IMR-90 (cell line): ENCODE measurements at regions not wholly inside any gene's neighbourhood (a gene's known extent, or its start where the extent isn't known, plus 50 kb on each side); places are given as distances from the start of the nearest gene placed in this dataset.

ENCODE experiments used
- ATAC-seq: fragments of 200-7000 bp; cut with Tn5 transposase; 2 replicates; pipeline ENCODE4 v1.9.1; 2020; ENCODE audit warnings: low read depth, mild to moderate bottlenecking, moderate library complexity
- BruUV-seq: library from RNA; stranded (reverse); fragments of 400-500 nt; replicated peaks from 2 replicates; lab custom pipeline; 2021; lab: Mats Ljungman, UMichigan
- CTCF ChIA-PET: fragments of 300-600 bp; formaldehyde crosslinking; extraction: SDS; loops from one replicate; lab custom pipeline; 2021; ENCODE audit warnings: antibody characterized with exemption; lab: Yijun Ruan, JAX
- POLR2A ChIA-PET: fragments of 300-600 bp; sonication (Branson Sonifier 250); formaldehyde crosslinking; loops from one replicate; lab custom pipeline; 2022; ENCODE audit warnings: antibody characterized with exemption; ENCODE audit not compliant: unreplicated experiment; lab: Charles Lee
- DNase-seq: peaks from one replicate; pipeline ENCODE4 v3.0.0; 2013
- H2AFZ ChIP-seq: replicated peaks from 2 replicates; pipeline ENCODE3; 2013; ENCODE audit warnings: low read length, mild to moderate bottlenecking; ENCODE audit not compliant: poor library complexity
- H2AK5ac ChIP-seq: 2 replicates; pipeline ENCODE4 v1.6.1; 2013; ENCODE audit warnings: low read depth, low read length, inconsistent platforms
- H2AK9ac ChIP-seq: replicated peaks from 2 replicates; pipeline ENCODE3; 2013; ENCODE audit warnings: mild to moderate bottlenecking, low read depth, low read length, moderate library complexity; ENCODE audit not compliant: poor library complexity
- H2BK120ac ChIP-seq: 2 replicates; pipeline ENCODE4 v1.6.1; 2013; ENCODE audit warnings: low read depth, low read length, inconsistent platforms
- H2BK15ac ChIP-seq: 3 replicates; pipeline ENCODE4 v1.6.1; 2013; ENCODE audit warnings: low read depth, low read length, inconsistent platforms
- H2BK20ac ChIP-seq: 2 replicates; pipeline ENCODE4 v1.6.1; 2013; ENCODE audit warnings: low read depth, mild to moderate bottlenecking, inconsistent platforms, low read length, moderate library complexity
- H2BK5ac ChIP-seq: 2 replicates; pipeline ENCODE4 v1.6.1; 2013; ENCODE audit warnings: mild to moderate bottlenecking, low read depth, low read length, inconsistent platforms; ENCODE audit not compliant: poor library complexity, severe bottlenecking
- H3K14ac ChIP-seq: replicated peaks from 2 replicates; pipeline ENCODE4 v1.6.1; 2013; ENCODE audit warnings: low read depth, low read length, inconsistent platforms
- H3K18ac ChIP-seq: 2 replicates; pipeline ENCODE4 v1.6.1; 2013; ENCODE audit warnings: low read depth, low read length, control low read depth
- H3K23ac ChIP-seq: 2 replicates; pipeline ENCODE4 v1.6.1; 2013; ENCODE audit warnings: low read depth, low read length, inconsistent platforms
- H3K27ac ChIP-seq: 2 replicates; pipeline ENCODE4 v1.5.1; 2013; ENCODE audit warnings: mild to moderate bottlenecking, control low read depth, low read length; ENCODE audit not compliant: insufficient read depth
- H3K27me3 ChIP-seq: 2 replicates; pipeline ENCODE4 v1.6.1; 2013; ENCODE audit warnings: low read length; ENCODE audit not compliant: control insufficient read depth, insufficient read depth
- H3K36me3 ChIP-seq: 2 replicates; pipeline ENCODE4 v1.6.1; 2013; ENCODE audit warnings: low read length, mixed read lengths; ENCODE audit not compliant: control insufficient read depth, insufficient read depth
- H3K4ac ChIP-seq: 2 replicates; pipeline ENCODE4 v1.6.1; 2013; ENCODE audit warnings: low read depth, low read length, inconsistent platforms
- H3K4me1 ChIP-seq: 2 replicates; pipeline ENCODE4 v1.6.1; 2013; ENCODE audit warnings: low read length, mixed read lengths; ENCODE audit not compliant: control insufficient read depth, insufficient read depth
- H3K4me2 ChIP-seq: 2 replicates; pipeline ENCODE4 v1.6.1; 2013; ENCODE audit warnings: low read depth, mild to moderate bottlenecking, control low read depth, low read length, moderate library complexity
- H3K4me3 ChIP-seq: 2 replicates; pipeline ENCODE4 v1.5.1; 2013; ENCODE audit warnings: low read depth, mild to moderate bottlenecking, control low read depth, low read length, moderate library complexity; ENCODE audit not compliant: insufficient read depth
- H3K56ac ChIP-seq: 2 replicates; pipeline ENCODE4 v1.6.1; 2013; ENCODE audit warnings: low read length, inconsistent platforms; ENCODE audit not compliant: insufficient read depth; ENCODE audit errors: extremely low read depth
- H3K79me1 ChIP-seq, 2 experiments: 2 replicates each; pipeline ENCODE4 v1.6.1; 2013; ENCODE audit warnings: low read length in 2 of 2, inconsistent platforms in 1 of 2, low read depth in 1 of 2
- H3K9ac ChIP-seq: 2 replicates; pipeline ENCODE4 v1.6.1; 2013; ENCODE audit warnings: low read depth, low read length, control low read depth
- H3K9me1 ChIP-seq: 2 replicates; pipeline ENCODE4 v1.6.1; 2013; ENCODE audit warnings: low read length, inconsistent platforms; ENCODE audit not compliant: insufficient read depth
- H3K9me3 ChIP-seq: 2 replicates; pipeline ENCODE4 v1.6.1; 2013; ENCODE audit warnings: low read length; ENCODE audit not compliant: control insufficient read depth, insufficient read depth
- H4K20me1 ChIP-seq: 2 replicates; pipeline ENCODE4 v1.6.1; 2013; ENCODE audit warnings: low read length, inconsistent platforms; ENCODE audit not compliant: insufficient read depth
- H4K5ac ChIP-seq: 2 replicates; pipeline ENCODE4 v1.6.1; 2013; ENCODE audit warnings: mild to moderate bottlenecking, low read depth, low read length, control low read depth
- H4K8ac ChIP-seq, 2 experiments: 2 replicates each; pipeline ENCODE4 v1.6.1; 2013; ENCODE audit warnings: low read depth in 2 of 2, low read length in 2 of 2, control low read depth in 1 of 2, inconsistent platforms in 1 of 2
- H4K91ac ChIP-seq: 2 replicates; pipeline ENCODE4 v1.6.1; 2013; ENCODE audit warnings: low read depth, low read length, inconsistent platforms; ENCODE audit not compliant: insufficient read depth
- BHLHE40 ChIP-seq: fragments of 150-350 bp; IDR thresholded peaks from 2 replicates; pipeline ENCODE4 v1.6.1; 2016; ENCODE audit warnings: mild to moderate bottlenecking, low read depth, low read length
- CEBPB ChIP-seq: IDR thresholded peaks from 2 replicates; pipeline ENCODE4 v1.6.1; 2012; ENCODE audit warnings: low read depth, low read length, improper control_type of control experiment
- ELK1 ChIP-seq: fragments of 150-350 bp; IDR thresholded peaks from 2 replicates; pipeline ENCODE4 v1.6.1; 2016; ENCODE audit warnings: low read depth, mild to moderate bottlenecking, low read length, moderate library complexity, borderline replicate concordance
- MAFK ChIP-seq: IDR thresholded peaks from 2 replicates; pipeline ENCODE4 v1.6.1; 2012; ENCODE audit warnings: low read depth, low read length, improper control_type of control experiment
- MXI1 ChIP-seq: IDR thresholded peaks from 2 replicates; pipeline ENCODE4 v1.6.1; 2012; ENCODE audit warnings: low read depth, mild to moderate bottlenecking, low read length, moderate library complexity, borderline replicate concordance
- NFE2L2 ChIP-seq: fragments of 150-350 bp; IDR thresholded peaks from 2 replicates; pipeline ENCODE4 v1.6.1; 2016; ENCODE audit warnings: low read depth, mild to moderate bottlenecking, low read length
- POLR2A ChIP-seq: IDR thresholded peaks from 2 replicates; pipeline ENCODE4 v1.6.1; 2012; ENCODE audit warnings: mild to moderate bottlenecking, low read depth, low read length
- RAD21 ChIP-seq: IDR thresholded peaks from 2 replicates; pipeline ENCODE4 v1.6.1; 2012; ENCODE audit warnings: low read length, improper control_type of control experiment
- RFX5 ChIP-seq: IDR thresholded peaks from 2 replicates; pipeline ENCODE4 v1.8.0; 2012; ENCODE audit warnings: low read depth, mild to moderate bottlenecking, low read length, moderate library complexity
- SMC3 ChIP-seq: fragments of 150-350 bp; IDR thresholded peaks from 2 replicates; pipeline ENCODE4 v1.6.1; 2016; ENCODE audit warnings: low read depth, mild to moderate bottlenecking, antibody characterized with exemption, low read length, moderate library complexity
- WGBS, 2 experiments: methylation state at CpG; one replicate each; pipeline versions ENCODE4 v1.1.5 to v1.1.7; 2013; ENCODE audit warnings: missing lambda C conversion rate in 2 of 2; ENCODE audit not compliant: insufficient read length in 1 of 2; ENCODE audit errors: extremely low coverage in 2 of 2; 5-methylcytosine and 5-hydroxymethylcytosine counted together
- dilution Hi-C: fragments of 300-500 bp; cut with HindIII; formaldehyde crosslinking; loops from one replicate; pipeline ENCODE4 v1.14.3; 2018; ENCODE audit warnings: low sequenced_read_pairs; ENCODE audit not compliant: unreplicated experiment
- in situ Hi-C: fragments of 300-500 bp; cut with MboI; formaldehyde crosslinking; loops from 3 replicates; pipeline ENCODE4 v1.14.3; 2019; ENCODE audit warnings: low sequenced_read_pairs, inconsistent platforms, mixed read lengths
- intact Hi-C: fragments of 100-400 bp; cut with micrococcal nuclease; formaldehyde crosslinking; loops from 2 replicates; pipeline ENCODE4 v1.10.0; 2022
- TF ChIP-seq, protein P1 (sequence below): conservative IDR thresholded peaks from 2 replicates; pipeline ENCODE4 v1.5.1; 2012; ENCODE audit warnings: mild to moderate bottlenecking, low read depth, low read length, improper control_type of control experiment

DNA sequence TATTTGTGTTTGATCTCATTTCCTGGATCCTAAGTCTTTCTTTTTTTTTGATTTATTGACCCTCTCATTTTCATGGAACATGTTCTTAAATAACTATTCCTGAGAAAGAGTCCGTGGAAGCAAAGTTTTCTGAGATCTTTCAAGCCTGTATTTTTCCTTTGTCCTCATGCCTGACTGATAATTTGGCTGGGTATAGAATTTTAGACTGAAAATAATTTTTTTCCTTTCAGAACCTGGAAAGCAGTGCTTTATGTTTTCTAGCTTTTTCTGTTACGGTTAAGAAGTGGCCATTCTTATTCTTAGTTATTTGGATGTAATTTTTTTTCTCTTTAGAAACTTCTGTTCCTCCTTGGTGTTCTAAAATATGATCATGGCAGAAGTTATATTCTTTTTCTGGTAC is 82.5 kb downstream of the SEMA4F start:
- Histone ChIP-seq H2BK120ac (no peak overlapping the region), H3K18ac (no peak overlapping the region), H3K79me1 (no peaks in the 10 kb centered on the region), H3K9me3 (peaks cover 2% of the 10 kb centered on the region; the same call in 1 of the 2 replicates), H4K8ac (no peak overlapping the region), H3K9ac (no peak overlapping the region), H2AK5ac (peak overlapping the region; percentile 84), H3K4me3 (no peak overlapping the region), H2BK15ac (no peak overlapping the region), H3K4me2 (no peak overlapping the region), H4K5ac (no peak overlapping the region), H3K4ac (no peak overlapping the region), H2AFZ (no peak overlapping the region), H3K27me3 (no peaks in the 10 kb centered on the region), H3K56ac (no peak overlapping the region), H3K36me3 (no peaks in the 10 kb centered on the region), H3K23ac (no peak overlapping the region), H4K20me1 (no peaks in the 10 kb centered on the region), H3K14ac (no peak overlapping the region), H4K91ac (no peak overlapping the region), H2BK5ac (no peak overlapping the region), H2BK20ac (no peak overlapping the region), H3K4me1 (peaks cover 20% of the 10 kb centered on the region), H3K27ac (no peak overlapping the region), H3K9me1 (peaks cover 16% of the 10 kb centered on the region), H2AK9ac (no peak overlapping the region)
- ChIA-PET POLR2A (no interaction called here), CTCF (no interaction called here)
- ATAC-seq (no peak), DNase-seq (no peak)
- in situ Hi-C loops = no loop called here
- WGBS, 2 experiments = no CpG with 5 or more reads among the region's 2 CpGs
- no TSS peak for BruUV-seq
- intact Hi-C loops = no loop called here
- dilution Hi-C loops = no loop called here
- TF ChIP-seq MXI1 = no peak
- TF ChIP-seq, protein P1, sequence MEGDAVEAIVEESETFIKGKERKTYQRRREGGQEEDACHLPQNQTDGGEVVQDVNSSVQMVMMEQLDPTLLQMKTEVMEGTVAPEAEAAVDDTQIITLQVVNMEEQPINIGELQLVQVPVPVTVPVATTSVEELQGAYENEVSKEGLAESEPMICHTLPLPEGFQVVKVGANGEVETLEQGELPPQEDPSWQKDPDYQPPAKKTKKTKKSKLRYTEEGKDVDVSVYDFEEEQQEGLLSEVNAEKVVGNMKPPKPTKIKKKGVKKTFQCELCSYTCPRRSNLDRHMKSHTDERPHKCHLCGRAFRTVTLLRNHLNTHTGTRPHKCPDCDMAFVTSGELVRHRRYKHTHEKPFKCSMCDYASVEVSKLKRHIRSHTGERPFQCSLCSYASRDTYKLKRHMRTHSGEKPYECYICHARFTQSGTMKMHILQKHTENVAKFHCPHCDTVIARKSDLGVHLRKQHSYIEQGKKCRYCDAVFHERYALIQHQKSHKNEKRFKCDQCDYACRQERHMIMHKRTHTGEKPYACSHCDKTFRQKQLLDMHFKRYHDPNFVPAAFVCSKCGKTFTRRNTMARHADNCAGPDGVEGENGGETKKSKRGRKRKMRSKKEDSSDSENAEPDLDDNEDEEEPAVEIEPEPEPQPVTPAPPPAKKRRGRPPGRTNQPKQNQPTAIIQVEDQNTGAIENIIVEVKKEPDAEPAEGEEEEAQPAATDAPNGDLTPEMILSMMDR = no peak
- TF ChIP-seq SMC3 = no peak
- TF ChIP-seq NFE2L2 = no peak
- TF ChIP-seq CEBPB = no peak
- no peak for TF ChIP-seq MAFK
- TF ChIP-seq POLR2A = no peak
- no peak for TF ChIP-seq BHLHE40
- no peak for TF ChIP-seq ELK1
- TF ChIP-seq RFX5 = no peak
- TF ChIP-seq RAD21 = no peak
